Adipose tissue (tissue), 3 donors: ENCODE measurements at regions not wholly inside any gene's neighbourhood (a gene's known extent, or its start where the extent isn't known, plus 50 kb on each side); places are given as distances from the start of the nearest gene placed in this dataset.

Experiments used
- H3K27ac ChIP-seq: one replicate; pipeline ENCODE4 v1.5.1; 2013; ENCODE audit warnings: low read depth, low read length
- WGBS, 3 donors: extraction: QIAGEN DNeasy Blood & Tissue Kit; methylation state at CpG; one replicate each; pipeline ENCODE4 v1.1.7; 2013; 5-methylcytosine and 5-hydroxymethylcytosine counted together
- donor health status: healthy with polysubstance abuse.
- donor health status: Bipolar disorder and iron deficiency.
- donor health status: healthy.

DNA sequence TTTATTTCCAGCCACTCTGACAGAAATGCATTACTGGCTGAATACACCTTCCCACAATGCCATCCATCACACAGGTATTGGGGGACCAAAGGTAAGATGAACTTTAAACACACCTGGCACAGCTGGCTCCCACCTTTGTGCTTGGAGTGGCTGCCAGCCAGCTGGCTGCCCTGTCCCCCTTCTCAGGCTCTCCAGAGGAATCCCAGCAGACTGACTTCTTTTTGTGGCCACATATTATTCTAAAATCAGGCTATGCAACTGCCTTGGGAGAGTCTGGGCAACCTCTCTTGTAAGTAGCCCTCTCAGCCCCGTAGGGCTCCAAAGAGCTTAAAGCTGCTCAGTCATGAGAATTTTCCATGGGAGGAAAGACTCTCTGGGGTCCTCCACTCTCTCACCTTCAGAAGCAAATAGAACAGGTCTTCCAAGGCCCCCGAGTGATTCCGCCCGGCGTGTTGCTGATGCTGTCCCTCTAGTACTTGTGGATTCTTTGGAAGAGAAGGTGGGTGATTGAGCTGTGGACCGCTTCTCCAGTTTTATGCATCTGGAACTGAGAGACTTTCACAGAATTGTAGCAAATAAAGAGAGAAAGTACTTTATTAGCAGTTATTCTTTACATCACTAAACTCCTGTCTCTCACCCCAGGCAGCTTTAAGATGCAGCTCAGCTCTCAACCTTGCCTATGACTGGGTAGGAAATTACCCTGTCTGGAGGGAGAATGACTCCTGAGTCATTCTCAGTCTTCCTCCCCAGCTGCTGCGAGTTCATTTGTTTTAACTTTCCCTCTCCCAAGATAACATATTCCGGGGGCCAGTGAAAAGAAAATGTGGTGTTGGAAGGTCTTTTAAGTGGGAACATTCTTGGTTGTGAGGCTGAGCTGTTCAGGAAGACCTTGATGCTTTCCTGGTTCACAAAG is 159.4 kb upstream of the PITX1 start:
- WGBS, 3 donors: 61 to 80% (median 77%) methylated on average over 8 of the region's 8 CpGs
- H3K27ac ChIP-seq: no peak overlapping the region

- WGBS, 3 donors: 80 to 91% (median 90%) methylated on average over 7 of the region's 7 CpGs
- H3K27ac ChIP-seq: no peak overlapping the region
Measured at GRCh38 chr5:135192351-135192750, 158.3 kb upstream of the PITX1 start.

DNA sequence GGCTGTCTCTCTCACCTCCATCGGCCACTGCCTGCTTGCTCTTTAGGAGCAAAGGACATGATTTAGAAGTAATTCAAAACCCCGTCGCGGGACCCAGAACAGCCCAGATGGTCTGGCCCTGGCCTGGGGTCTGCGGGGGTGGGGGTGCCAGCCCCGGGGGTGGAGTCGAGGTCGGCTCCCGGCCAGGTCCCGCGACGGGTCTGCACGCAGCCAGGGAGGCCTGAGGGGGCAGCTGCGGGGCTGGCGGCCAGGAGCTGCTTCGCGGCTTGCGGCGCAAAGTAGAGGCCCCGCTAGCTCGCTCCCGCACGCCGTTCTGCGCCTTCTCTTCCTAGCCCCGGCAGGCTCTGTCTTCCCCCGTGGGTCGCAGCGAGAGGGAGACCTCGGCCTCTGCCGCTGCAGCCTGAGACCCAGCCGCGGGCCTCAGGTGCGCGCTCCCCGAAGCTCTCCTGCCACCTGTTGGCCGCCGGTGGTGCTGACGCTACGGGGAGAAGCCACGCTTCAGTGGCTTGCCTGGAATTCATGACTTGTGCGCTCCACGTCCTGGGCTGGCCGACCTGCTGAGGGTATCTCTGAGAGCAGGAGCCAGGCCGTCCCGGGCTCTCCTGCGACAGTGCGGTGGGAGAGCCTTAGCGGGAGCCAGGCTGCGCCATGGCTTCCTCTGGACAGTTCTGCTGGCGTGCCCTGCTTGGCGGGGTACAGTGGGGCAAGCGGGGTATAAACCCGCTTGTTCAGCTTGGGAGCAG is 157.2 kb upstream of the PITX1 start:
- WGBS, 3 donors: 12 to 16% (median 16%) methylated on average over 34 to 54 of the region's 54 CpGs
- no peak overlapping the region for H3K27ac ChIP-seq

GRCh38 chr5:135190416-135191083 is 156.5 kb upstream of the PITX1 start:
- no peak overlapping the region for H3K27ac ChIP-seq
- WGBS, 3 donors: 70% methylated on average over 22 of the region's 22 CpGs

GRCh38 chr5:135189024-135189423 is 155.0 kb upstream of the PITX1 start:
- H3K27ac ChIP-seq: no peak overlapping the region
- 62 to 90% (median 83%) methylated on average over 13 of the region's 13 CpGs for WGBS, 3 donors

- no peak overlapping the region for H3K27ac ChIP-seq
- 78 to 88% (median 85%) methylated on average over 4 of the region's 4 CpGs for WGBS, 3 donors
Measured at GRCh38 chr5:135188233-135188914, 154.3 kb upstream of the PITX1 start.

DNA sequence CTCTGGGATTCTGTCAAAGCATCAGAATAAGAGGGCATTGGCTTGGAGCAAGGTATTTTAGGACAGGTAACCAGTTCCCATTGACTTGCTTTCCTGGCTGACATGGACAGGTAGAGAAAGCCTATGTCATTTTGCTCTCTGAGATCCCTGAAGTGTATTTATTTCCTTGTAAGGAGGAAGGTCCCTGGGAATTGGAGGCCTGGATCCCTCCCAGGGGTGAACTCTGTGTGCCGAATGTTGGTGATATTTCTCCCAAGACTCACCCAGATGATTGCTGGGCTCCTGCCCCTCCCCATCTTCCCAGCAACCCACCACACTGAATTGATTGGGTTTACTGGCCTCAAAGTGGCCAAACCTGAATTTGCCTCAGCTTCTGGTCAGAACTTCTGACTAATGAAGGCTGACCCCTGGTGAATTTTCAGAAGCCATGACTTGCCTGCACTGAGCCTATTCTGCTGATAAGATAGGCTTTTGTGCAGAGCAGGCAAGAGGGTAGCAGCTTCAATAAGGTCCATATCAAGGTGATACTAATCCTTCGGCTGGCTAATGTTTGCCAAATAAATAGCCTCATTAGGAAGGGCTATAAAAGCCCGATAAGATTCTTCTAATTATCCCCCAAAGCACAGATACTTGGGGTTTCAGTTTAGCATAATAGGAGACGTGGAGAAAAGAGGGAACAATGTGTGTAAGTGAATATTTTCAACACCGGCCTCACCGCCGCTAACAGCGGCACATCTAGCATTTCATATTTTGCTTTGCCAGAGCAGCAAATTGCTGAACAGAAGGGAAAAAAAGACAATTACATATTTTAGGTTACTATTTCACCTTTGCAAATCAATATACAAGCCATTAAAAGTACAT is 152.9 kb upstream of the PITX1 start:
- no peak overlapping the region for H3K27ac ChIP-seq
- WGBS, 3 donors: 73 to 89% (median 87%) methylated on average over 8 of the region's 8 CpGs

DNA sequence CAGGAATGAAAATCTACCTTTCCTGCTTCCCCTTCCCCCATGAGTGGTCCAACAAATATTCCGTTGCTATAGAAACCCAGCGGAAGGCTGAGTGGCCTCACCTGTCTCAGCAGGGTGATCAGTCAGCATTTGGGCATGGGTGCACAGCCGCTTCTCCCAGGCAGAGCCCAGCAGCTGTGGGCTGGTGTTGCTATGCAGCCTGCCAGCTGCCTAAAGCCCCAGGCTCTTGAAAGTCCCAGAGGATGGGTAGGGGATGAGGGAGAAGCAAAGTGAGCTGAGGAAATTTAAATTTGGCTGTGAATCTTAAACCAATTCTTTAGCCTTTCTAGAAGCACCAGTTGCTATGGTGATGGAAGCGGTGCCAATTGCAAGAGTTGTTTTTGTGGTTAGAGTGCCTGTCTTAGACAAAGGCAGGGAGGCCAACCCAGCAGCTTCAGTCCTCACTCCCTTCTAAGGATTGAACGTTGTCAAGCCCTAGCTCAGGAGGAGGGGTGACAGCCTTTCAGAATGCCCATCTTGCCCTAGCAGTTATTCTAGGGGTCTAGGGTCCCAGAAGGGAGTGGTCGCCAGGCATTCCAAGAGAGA is 151.5 kb upstream of the PITX1 start:
- H3K27ac ChIP-seq: no peak overlapping the region
- 84 to 88% (median 84%) methylated on average over 6 of the region's 6 CpGs for WGBS, 3 donors

DNA sequence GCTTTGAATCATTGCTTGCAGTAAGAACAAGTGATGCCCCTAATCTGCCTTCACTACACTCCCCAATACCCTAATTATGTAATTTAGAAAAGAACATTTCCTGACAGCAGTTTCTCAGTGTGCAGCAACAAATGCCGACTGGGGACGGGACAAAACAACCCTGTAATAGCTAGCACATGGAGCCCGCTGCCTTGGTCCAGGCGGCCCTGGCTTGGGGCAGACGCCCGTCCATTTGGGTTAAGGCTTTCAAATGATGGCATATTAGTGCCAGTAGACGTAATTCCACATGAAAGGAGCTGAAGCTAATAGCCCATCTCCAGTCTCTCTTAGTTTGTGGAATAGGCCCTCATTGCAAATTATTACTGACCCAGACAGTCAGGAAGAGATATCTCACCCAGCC is 150.6 kb upstream of the PITX1 start:
- 86 to 96% (median 95%) methylated on average over 7 of the region's 7 CpGs for WGBS, 3 donors
- no peak overlapping the region for H3K27ac ChIP-seq

DNA sequence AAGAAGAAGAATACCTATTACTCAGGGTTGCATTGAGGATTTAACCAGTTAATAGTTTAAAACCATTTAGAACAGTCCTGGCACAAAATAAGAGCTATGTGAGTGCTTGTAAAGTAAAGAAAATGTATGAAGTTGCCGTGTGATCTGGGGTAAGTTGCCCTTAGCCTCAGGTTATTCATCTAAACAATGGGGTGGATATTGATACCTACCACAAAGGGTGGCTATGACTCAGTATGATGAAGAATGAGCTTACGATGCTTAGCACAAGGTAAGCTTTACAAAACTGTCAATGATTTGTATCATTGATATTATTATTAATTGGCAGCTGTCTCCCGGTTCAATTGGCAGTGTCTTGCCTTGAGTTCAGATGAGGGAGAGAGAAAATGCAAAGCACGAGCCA is 149.4 kb upstream of the PITX1 start:
- WGBS, 3 donors: 86 to 91% (median 91%) methylated on average over 4 of the region's 4 CpGs
- no peak overlapping the region for H3K27ac ChIP-seq

GRCh38 chr5:135182675-135183074 is 148.6 kb upstream of the PITX1 start:
- 76 to 88% (median 78%) methylated on average over 5 of the region's 5 CpGs for WGBS, 3 donors
- no peak overlapping the region for H3K27ac ChIP-seq

GRCh38 chr5:135181653-135182052 is 147.6 kb upstream of the PITX1 start:
- WGBS, 3 donors: 93 to 99% (median 98%) methylated on average over 3 of the region's 3 CpGs
- no peak overlapping the region for H3K27ac ChIP-seq

DNA sequence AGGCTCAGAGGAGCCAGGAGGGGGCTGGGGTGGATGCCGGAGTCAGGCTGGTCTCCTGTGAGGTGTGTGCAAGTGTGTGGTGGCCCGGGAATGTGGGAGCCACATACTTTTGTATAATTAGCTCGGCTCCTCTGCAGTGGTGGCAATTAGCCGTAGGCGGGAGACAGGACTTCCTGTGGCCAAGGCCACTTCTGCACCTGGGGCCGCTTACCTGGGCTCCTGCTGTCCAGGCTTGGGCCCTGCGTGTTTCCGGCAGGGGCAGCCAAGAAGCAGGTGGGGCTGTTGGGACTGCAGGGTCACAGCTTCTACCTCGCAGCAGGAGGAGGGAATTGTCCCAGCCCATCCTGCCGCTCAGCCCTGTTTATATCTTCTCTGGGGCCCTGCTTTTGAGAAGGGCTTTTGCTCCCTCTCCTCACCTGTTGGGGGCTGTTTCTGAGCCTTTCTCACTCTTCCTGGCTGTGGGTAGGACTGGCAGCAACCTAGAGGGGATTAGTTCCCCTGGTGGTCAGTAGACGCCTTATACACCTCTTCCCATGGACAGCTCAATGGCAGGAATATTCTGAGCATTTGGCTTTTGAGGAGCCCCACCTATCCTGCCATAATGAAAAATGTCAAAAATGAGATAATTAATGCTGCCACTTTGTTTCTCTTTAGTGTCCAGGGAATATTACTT is 145.4 kb upstream of the PITX1 start:
- 55 to 72% (median 65%) methylated on average over 9 to 11 of the region's 11 CpGs for WGBS, 3 donors
- no peak overlapping the region for H3K27ac ChIP-seq

GRCh38 chr5:135178476-135179155 is 144.6 kb upstream of the PITX1 start:
- H3K27ac ChIP-seq: no peak overlapping the region
- 64 to 78% (median 71%) methylated on average over 14 of the region's 14 CpGs for WGBS, 3 donors

DNA sequence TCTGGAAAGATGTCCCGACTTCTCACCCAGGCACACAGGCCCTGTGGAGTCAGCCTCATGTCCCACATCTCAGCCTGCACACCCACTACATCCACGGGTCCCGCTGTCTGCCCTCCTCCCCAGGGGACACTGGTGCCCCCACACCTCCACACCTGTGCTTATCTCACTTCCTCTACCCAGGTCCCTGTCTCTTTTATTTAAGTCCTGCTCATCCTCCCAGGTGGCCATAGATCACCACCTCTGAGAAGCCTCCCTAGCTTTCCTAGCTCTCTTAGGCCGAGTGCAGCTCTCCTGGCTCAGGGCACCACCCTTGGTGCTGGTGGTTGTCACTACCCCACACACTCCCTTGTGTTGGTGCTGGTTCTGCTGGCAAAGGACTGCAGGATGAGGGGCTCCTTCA is 143.6 kb upstream of the PITX1 start:
- WGBS, 3 donors: 82 to 86% (median 83%) methylated on average over 4 of the region's 4 CpGs
- no peak overlapping the region for H3K27ac ChIP-seq

DNA sequence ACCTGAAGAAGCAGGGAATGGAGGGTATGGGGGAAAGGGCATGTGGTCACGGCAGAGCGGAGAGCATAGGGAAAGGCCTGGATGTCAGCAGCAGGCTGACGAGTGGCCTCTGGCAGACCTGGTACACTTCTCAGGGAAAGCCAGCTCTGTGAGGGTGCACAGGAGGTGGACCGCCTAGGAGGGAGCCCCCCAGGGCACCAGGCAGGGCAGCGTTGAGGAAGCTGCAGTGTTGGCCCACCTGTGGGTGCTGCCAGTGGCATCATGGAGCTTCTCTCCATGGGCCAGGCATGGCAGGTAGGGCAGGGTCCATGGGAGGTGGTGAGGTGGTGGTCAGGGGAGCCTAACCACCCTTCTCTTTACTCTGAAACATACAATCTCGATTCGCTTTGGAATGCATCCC is 143.0 kb upstream of the PITX1 start:
- no peak overlapping the region for H3K27ac ChIP-seq
- WGBS, 3 donors: 86 to 96% (median 93%) methylated on average over 7 of the region's 7 CpGs
